SU-DHL-6 (cell line): ENCODE measurements at regions not wholly inside any gene's neighbourhood (a gene's known extent, or its start where the extent isn't known, plus 50 kb on each side); places are given as distances from the start of the nearest gene placed in this dataset.

Experiments used
- H2AFZ ChIP-seq: fragments of 200-600 bp; sonication (generic); 2 replicates; pipeline ENCODE4 v1.6.1; 2014; ENCODE audit warnings: low read depth, mild to moderate bottlenecking, moderate library complexity, mixed read lengths, antibody characterized with exemption, low read length; ENCODE audit not compliant: severe bottlenecking
- H3F3A ChIP-seq: fragments of 200-600 bp; shearing (Covaris generic); 2 replicates; pipeline ENCODE4 v1.6.0; 2016; ENCODE audit warnings: antibody characterized with exemption, mild to moderate bottlenecking; ENCODE audit not compliant: insufficient read depth
- H3K27ac ChIP-seq: fragments of 200-600 bp; sonication (generic); 2 replicates; pipeline ENCODE4 v1.5.1; 2016; ENCODE audit warnings: low read depth, mild to moderate bottlenecking, low read length, moderate library complexity, mixed read lengths
- H3K27me3 ChIP-seq: fragments of 200-600 bp; sonication (generic), shearing (Covaris generic); 2 replicates; pipeline ENCODE4 v1.6.0; 2014; ENCODE audit warnings: mild to moderate bottlenecking, low read length
- H3K36me3 ChIP-seq: fragments of 200-600 bp; sonication (generic); 2 replicates; pipeline ENCODE4 v1.6.1; 2014; ENCODE audit warnings: mild to moderate bottlenecking, low read length, mixed read lengths
- H3K4me2 ChIP-seq: fragments of 300-600, 200-600 bp; shearing (Covaris generic), sonication (generic); 2 replicates; pipeline ENCODE4 v1.6.0; 2014; ENCODE audit warnings: low read length, low read depth, mild to moderate bottlenecking; ENCODE audit not compliant: poor library complexity, severe bottlenecking
- H3K4me3 ChIP-seq: fragments of 200-600 bp; sonication (generic); 2 replicates; pipeline ENCODE4 v1.5.1; 2014; ENCODE audit warnings: antibody characterized with exemption, low read length, mild to moderate bottlenecking, mixed read lengths; ENCODE audit not compliant: insufficient read depth, poor library complexity, severe bottlenecking
- H3K79me2 ChIP-seq: fragments of 200-600 bp; sonication (generic); 2 replicates; pipeline ENCODE4 v1.6.1; 2014; ENCODE audit warnings: mild to moderate bottlenecking, low read length, moderate library complexity; ENCODE audit not compliant: insufficient read depth
- H3K9ac ChIP-seq: fragments of 200-600 bp; sonication (generic); 2 replicates; pipeline ENCODE4 v1.7.0; 2014; ENCODE audit warnings: mild to moderate bottlenecking, low read length
- H3K9me2 ChIP-seq: fragments of 200-600 bp; sonication (generic); replicated peaks from 2 replicates; pipeline ENCODE4 v1.6.1; 2014; ENCODE audit warnings: low read length; ENCODE audit not compliant: insufficient read depth
- H3K9me3 ChIP-seq: fragments of 200-600 bp; sonication (generic); 2 replicates; pipeline ENCODE4 v1.6.1; 2014; ENCODE audit warnings: low read length, mixed read lengths; ENCODE audit not compliant: insufficient read depth
- H4K20me1 ChIP-seq: fragments of 200-600 bp; sonication (generic); 2 replicates; pipeline ENCODE4 v1.6.1; 2014; ENCODE audit warnings: low read depth, mild to moderate bottlenecking, antibody characterized with exemption, low read length, moderate library complexity, mixed read lengths
- EZH2phosphoT487 ChIP-seq: fragments of 200-600 bp; sonication (generic), shearing (Covaris generic); conservative IDR thresholded peaks from 2 replicates; pipeline ENCODE4 v1.6.1; 2018; ENCODE audit warnings: mild to moderate bottlenecking, antibody characterized with exemption, low read length, moderate library complexity, mixed read lengths
- TF ChIP-seq, protein P1 (sequence below): fragments of 200-600 bp; sonication (generic); IDR thresholded peaks from one replicate; pipeline ENCODE4 v1.5.1; 2017; ENCODE audit warnings: antibody characterized with exemption, mild to moderate bottlenecking, low read length, moderate library complexity; ENCODE audit not compliant: insufficient read depth, poor library complexity, severe bottlenecking

DNA sequence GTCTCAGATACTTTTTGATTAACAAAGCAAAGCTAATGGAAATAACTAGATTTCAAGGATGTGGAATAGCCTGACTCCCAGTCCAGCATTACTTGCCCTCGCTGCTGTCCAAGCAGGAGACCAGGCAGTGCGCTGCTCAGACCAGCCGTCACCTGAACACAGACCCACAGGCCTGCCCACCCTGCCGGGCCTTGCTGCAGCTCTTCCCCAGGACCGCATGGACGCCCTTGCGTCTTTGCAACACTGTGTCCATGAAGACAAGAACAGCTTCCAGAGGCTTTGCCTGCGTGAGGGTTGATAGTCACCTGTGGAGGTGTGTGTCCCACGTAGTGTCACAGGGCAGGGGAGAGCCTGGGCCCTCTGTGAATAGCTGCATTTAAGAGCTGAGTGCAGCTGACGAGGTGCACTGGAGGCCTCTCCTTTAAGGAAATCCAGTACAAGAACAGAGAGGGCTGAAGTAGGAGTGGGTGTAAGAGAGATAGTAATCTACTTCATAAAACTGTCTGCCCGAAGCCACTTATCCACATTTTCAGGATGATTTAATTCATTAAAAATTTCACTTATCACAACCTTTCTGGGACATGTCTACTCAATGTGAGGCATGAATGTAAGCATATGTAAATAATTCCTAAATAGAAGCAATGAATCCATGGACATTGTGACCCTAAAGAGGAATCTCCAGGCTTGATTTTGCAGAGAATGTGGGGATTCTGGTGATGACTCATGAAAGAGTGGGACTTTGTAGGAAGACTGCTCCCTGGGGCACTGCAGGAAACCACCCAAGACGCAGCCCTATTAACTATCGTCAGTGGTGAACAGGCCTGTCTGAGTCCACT, 176.2 kb upstream of the RAB4A start:
- Histone ChIP-seq H3K27me3 (no peaks in the 10 kb centered on the region), H3K4me2 (no peak overlapping the region), H4K20me1 (no peaks in the 10 kb centered on the region), H3K27ac (no peak overlapping the region), H3K36me3 (no peaks in the 10 kb centered on the region), H3K9ac (no peak overlapping the region), H3K79me2 (no peaks in the 10 kb centered on the region), H3K4me3 (no peak overlapping the region), H3K9me2 (no peaks in the 10 kb centered on the region), H3F3A (no peaks in the 10 kb centered on the region), H3K9me3 (no peaks in the 10 kb centered on the region), H2AFZ (no peak overlapping the region)
- TF ChIP-seq, protein P1, sequence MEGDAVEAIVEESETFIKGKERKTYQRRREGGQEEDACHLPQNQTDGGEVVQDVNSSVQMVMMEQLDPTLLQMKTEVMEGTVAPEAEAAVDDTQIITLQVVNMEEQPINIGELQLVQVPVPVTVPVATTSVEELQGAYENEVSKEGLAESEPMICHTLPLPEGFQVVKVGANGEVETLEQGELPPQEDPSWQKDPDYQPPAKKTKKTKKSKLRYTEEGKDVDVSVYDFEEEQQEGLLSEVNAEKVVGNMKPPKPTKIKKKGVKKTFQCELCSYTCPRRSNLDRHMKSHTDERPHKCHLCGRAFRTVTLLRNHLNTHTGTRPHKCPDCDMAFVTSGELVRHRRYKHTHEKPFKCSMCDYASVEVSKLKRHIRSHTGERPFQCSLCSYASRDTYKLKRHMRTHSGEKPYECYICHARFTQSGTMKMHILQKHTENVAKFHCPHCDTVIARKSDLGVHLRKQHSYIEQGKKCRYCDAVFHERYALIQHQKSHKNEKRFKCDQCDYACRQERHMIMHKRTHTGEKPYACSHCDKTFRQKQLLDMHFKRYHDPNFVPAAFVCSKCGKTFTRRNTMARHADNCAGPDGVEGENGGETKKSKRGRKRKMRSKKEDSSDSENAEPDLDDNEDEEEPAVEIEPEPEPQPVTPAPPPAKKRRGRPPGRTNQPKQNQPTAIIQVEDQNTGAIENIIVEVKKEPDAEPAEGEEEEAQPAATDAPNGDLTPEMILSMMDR = no peak
- no peak for TF ChIP-seq EZH2phosphoT487

DNA sequence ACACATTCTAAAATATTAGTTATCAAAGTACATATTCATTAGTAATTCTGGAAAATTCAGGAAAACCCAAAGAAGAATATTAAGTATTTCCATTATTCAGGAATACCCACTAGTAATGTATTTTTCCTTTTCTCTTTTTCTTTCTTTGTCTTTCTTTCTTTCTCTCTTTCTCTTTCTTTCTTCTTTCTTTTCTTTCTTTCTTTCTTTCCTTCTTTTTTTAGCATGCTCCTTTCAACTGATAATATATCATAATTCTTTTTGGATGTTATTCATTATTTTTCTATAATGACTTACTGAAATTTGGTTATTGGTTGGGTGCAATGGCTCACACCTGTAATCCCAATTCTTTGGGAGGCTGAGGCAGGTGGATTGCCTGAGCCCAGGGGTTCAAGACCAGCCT, 175.6 kb upstream of the RAB4A start:
- TF ChIP-seq, protein P1 = no peak
- TF ChIP-seq EZH2phosphoT487 = no peak
- Histone ChIP-seq H2AFZ (no peak overlapping the region), H3K36me3 (no peaks in the 10 kb centered on the region), H3K27me3 (no peaks in the 10 kb centered on the region), H3K9me3 (no peaks in the 10 kb centered on the region), H3K9me2 (no peaks in the 10 kb centered on the region), H3K4me2 (no peak overlapping the region), H3K79me2 (no peaks in the 10 kb centered on the region), H3K9ac (no peak overlapping the region), H3K27ac (no peak overlapping the region), H4K20me1 (no peaks in the 10 kb centered on the region), H3F3A (no peaks in the 10 kb centered on the region), H3K4me3 (no peak overlapping the region)

DNA sequence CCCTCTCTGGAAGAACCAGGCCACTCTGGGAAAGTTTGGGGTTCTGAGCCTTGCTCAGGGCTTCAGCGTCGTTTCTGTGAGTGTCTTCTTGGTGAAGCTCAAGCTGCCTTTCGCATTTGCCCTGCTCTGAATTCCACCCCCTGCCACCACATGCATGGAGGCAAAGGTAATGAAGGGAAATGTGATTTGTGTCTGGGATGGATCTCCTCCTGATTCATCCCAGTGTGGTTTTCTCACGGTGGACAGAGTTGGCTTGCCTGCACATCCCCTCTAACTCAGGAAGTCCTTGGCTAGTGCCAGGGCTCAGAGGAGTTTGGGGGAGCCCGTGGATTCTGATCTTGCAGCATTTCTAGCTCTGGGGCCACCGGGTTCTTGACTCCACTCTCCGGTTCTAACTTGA, 173.6 kb upstream of the RAB4A start:
- H3K79me2 ChIP-seq = no peaks in the 10 kb centered on the region
- H3K4me2 ChIP-seq = no peak overlapping the region
- H3K4me3 ChIP-seq = no peak overlapping the region
- no peaks in the 10 kb centered on the region for H3K27me3 ChIP-seq
- no peak overlapping the region for H3K27ac ChIP-seq
- H3K9me3 ChIP-seq = no peaks in the 10 kb centered on the region
- H2AFZ ChIP-seq = no peak overlapping the region
- no peak for TF ChIP-seq EZH2phosphoT487
- TF ChIP-seq, protein P1 = no peak
- H3K9ac ChIP-seq = no peak overlapping the region
- no peaks in the 10 kb centered on the region for H3K9me2 ChIP-seq
- H4K20me1 ChIP-seq = no peaks in the 10 kb centered on the region
- no peaks in the 10 kb centered on the region for H3F3A ChIP-seq
- no peaks in the 10 kb centered on the region for H3K36me3 ChIP-seq
